ENCODE measurements at regions not wholly inside any gene's neighbourhood (a gene's known extent, or its start where the extent isn't known, plus 50 kb on each side); places are given as distances from the start of the nearest gene placed in this dataset.
"Not testable (repeated sequence)": the region's sequence is repeated elsewhere in the genome, so short reads cannot be mapped to it uniquely, and the experiment has no call there.

DNA sequence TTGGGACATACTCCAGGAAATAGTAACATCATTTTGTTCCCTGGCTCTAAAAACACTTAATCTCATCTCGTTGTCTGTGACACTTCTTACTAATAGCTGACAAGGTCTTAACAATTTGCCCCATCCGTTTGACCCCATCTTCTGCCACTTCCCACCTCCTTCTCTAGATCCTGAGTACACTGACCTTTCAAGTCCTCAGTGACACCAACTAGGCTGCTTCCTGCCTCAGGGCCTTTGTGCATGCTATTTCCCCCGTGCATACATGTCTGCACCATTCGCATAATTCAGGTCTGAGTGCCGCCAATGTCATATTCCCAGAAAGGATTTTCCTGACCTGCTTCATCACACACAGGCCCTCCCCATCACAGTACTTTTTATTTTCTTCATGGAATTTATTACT is 70.6 kb upstream of the CCND2 start:
- no peaks in the 10 kb centered on the region for H3K36me3 Mint-ChIP-seq (ENCODE audit: low read depth)
- peak; percentile 43 for DNase-seq
- no peak overlapping the region for H3K27ac Mint-ChIP-seq
- H3K9me3 Mint-ChIP-seq = no peaks in the 10 kb centered on the region
- intact Hi-C loops (cut with micrococcal nuclease) = no loop called here
- peaks cover 5% of the 10 kb centered on the region for H3K27me3 Mint-ChIP-seq
- H3K4me1 Mint-ChIP-seq = peaks cover 5% of the 10 kb centered on the region
- H3K4me3 Mint-ChIP-seq = no peak overlapping the region

GRCh38 chr12:4202487-4202886 is 71.1 kb upstream of the CCND2 start:
- H3K27ac Mint-ChIP-seq = no peak overlapping the region

DNA sequence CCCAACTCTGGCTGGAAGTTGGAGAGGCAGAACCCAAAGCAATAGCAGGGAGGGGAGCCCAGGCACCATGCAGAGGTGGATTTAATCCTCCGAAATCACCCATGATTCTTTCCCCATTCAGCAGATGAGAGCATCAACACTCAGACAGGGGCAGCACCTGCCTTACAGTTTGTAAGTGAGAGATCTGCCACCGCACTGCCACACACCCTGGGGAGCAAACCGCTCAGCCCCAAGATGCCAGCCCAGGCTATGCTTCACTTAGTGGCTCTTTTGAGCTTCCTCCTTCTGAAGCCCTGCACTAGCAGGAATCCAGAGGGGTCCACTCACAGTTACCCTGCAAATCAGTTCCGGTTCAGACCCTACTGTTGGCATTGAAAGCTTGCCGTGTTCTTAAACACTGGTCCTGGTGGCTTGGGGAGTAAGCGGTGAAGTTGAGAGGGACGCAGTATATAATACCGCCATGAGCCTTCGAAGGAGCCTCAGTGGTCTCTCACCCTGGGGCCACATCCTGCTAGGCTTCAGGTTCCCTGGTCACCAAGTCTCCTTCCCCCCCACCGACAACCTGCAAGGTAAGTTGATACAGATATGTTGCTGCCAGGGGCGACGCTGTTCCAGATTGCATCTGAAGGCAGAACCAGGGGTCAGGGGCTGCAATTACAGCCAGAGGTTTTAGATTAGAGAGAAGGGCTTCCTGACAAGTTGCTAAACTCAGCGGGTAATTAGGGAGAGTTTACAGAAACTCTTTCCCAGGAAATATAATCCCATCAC is 72.0 kb upstream of the CCND2 start:
- intact Hi-C loops (cut with micrococcal nuclease) = no loop called here
- Mint-ChIP-seq H3K4me1 (peaks cover 6% of the 10 kb centered on the region), H3K4me3 (no peak overlapping the region), H3K27ac (no peak overlapping the region), H3K27me3 (peaks cover 5% of the 10 kb centered on the region), H3K36me3 (ENCODE audit: low read depth) (no peaks in the 10 kb centered on the region), H3K9me3 (no peaks in the 10 kb centered on the region)
- peak; percentile 51 for DNase-seq

More at GRCh38 chr12:4202487-4202886, 71.1 kb upstream of the CCND2 start:
- Mint-ChIP-seq H3K4me1 (peaks cover 6% of the 10 kb centered on the region), H3K36me3 (ENCODE audit: low read depth) (no peaks in the 10 kb centered on the region), H3K27me3 (peaks cover 5% of the 10 kb centered on the region), H3K9me3 (no peaks in the 10 kb centered on the region), H3K4me3 (no peak overlapping the region)
- peak; percentile 36 for DNase-seq
- intact Hi-C loops (cut with micrococcal nuclease) = no loop called here

DNA sequence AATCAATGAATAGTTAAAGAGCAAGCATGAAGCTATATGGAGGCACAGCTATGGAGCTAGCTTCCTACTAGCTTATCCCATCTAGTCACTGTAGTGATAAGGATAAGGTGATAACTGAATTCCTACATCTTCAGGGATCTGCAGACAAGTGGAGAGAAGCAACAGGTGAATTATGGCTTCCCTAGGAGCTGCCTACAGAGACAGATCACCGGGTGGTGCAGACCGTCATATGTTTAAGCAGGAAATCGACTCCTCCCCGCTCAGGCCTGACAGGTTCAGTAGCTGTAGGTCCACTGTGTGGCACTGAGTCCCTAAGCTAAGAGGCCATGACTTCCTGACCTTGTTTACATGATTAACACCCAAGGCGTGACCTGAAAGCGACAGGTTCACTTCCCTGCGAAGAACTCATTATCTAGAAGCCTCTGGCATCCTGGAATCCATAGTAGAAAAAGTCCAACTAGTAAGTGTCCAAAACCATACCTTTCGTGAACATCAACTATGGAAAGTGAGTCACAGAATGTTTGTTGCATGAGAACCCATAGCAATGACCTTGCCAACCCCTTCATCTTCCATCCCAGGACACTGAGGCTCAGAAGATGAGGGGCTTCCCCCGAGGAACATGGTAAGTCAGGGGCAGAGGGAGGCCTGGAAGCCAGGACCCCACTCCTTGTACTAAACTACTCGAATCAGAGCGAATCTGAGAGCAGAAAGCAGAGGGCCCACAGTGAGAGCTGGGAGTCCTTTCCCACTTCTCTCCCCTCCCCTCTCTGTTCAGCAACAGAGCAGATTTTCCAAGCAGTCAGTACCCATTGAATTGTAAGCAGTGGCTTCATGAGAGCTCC is 75.4 kb upstream of the CCND2 start:
- Mint-ChIP-seq H3K4me3 (no peak overlapping the region), H3K4me1 (peaks cover 6% of the 10 kb centered on the region), H3K27me3 (peaks cover 3% of the 10 kb centered on the region), H3K36me3 (ENCODE audit: low read depth) (no peaks in the 10 kb centered on the region), H3K9me3 (no peaks in the 10 kb centered on the region), H3K27ac (no peak overlapping the region)
- intact Hi-C loops (cut with micrococcal nuclease) = no loop called here
- DNase-seq = peak; percentile 53

DNA sequence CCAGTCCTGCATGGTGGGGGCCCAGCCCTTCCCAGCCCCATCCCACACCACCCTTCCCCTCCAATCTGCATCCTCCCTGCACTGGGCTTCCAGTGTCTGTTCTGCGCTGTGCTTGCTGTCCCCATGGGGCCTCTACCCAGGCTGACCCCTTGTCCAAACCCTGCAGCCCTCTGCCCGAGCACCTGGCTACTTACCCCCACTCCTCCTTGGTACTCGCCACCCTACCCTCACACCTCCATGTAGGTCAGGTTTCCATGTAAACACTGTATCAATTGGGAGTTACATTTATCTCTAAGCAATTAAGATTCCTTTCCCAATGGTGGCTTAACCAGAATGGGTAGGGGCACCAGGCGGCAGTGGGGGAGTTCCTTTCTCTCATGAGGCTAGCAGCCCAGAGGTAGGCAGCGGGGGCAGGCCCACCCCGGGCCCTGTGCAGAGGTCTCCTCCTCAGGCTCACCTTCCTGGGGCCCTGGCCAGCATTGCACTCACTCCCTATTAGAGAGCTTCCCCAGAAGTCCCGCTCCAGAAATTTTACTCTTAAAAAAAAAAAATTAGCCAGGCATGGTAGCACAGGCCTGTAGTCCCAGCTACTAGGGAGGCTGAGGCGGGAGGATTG is 76.6 kb upstream of the CCND2 start:
- no peak overlapping the region for H3K27ac Mint-ChIP-seq
- H3K36me3 Mint-ChIP-seq (ENCODE audit: low read depth) = no peaks in the 10 kb centered on the region
- no peak overlapping the region for H3K4me3 Mint-ChIP-seq
- H3K27me3 Mint-ChIP-seq = peaks cover 3% of the 10 kb centered on the region
- peak; percentile 36 for DNase-seq
- peaks cover 6% of the 10 kb centered on the region for H3K4me1 Mint-ChIP-seq
- intact Hi-C loops (cut with micrococcal nuclease) = no loop called here
- H3K9me3 Mint-ChIP-seq = no peaks in the 10 kb centered on the region

- H3K36me3 Mint-ChIP-seq (ENCODE audit: low read depth) = no peaks in the 10 kb centered on the region
- H3K9me3 Mint-ChIP-seq = no peaks in the 10 kb centered on the region
- H3K27ac Mint-ChIP-seq = no peak overlapping the region
- DNase-seq = peak; percentile 32
- peaks cover 6% of the 10 kb centered on the region for H3K4me1 Mint-ChIP-seq
- peaks cover 3% of the 10 kb centered on the region for H3K27me3 Mint-ChIP-seq
- intact Hi-C loops (cut with micrococcal nuclease) = no loop called here
- H3K4me3 Mint-ChIP-seq = no peak overlapping the region
Observed at GRCh38 chr12:4194668-4195067, 78.9 kb upstream of the CCND2 start.

DNA sequence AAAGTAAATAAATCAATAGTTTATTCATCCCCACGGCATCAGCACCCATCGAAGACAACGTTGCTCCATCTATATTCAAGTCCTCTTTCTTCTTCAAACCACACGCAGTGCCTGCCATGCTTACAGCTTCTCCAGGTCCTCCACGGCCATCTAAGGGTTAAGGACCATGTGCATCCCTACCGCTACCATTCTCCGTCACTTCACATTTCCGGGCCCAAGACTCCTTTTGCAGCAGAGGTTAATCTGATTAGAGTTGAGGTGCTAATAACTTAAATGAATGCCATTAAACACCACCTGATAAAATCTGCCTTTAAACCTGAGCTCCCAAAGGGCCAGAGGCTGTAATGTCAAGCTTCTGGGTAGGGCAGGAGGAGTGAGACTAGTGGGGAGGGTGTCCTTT is 79.7 kb upstream of the CCND2 start:
- H3K27ac Mint-ChIP-seq = no peak overlapping the region
- peak; percentile 18 for DNase-seq
- peaks cover 3% of the 10 kb centered on the region for H3K27me3 Mint-ChIP-seq
- peaks cover 6% of the 10 kb centered on the region for H3K4me1 Mint-ChIP-seq
- H3K4me3 Mint-ChIP-seq = no peak overlapping the region
- intact Hi-C loops (cut with micrococcal nuclease) = no loop called here
- no peaks in the 10 kb centered on the region for H3K36me3 Mint-ChIP-seq (ENCODE audit: low read depth)
- no peaks in the 10 kb centered on the region for H3K9me3 Mint-ChIP-seq

GRCh38 chr12:4191642-4192041 is 81.9 kb upstream of the CCND2 start:
- Mint-ChIP-seq H3K27ac (no peak overlapping the region), H3K9me3 (no peaks in the 10 kb centered on the region), H3K4me3 (no peak overlapping the region), H3K27me3 (peaks cover 3% of the 10 kb centered on the region), H3K36me3 (ENCODE audit: low read depth) (no peaks in the 10 kb centered on the region), H3K4me1 (no peaks in the 10 kb centered on the region)
- no peak for DNase-seq
- intact Hi-C loops (cut with micrococcal nuclease) = no loop called here

GRCh38 chr12:4191149-4191548 is 82.4 kb upstream of the CCND2 start:
- H3K4me3 Mint-ChIP-seq = no peak overlapping the region
- no peak overlapping the region for H3K27ac Mint-ChIP-seq
- no peaks in the 10 kb centered on the region for H3K36me3 Mint-ChIP-seq (ENCODE audit: low read depth)
- intact Hi-C loops (cut with micrococcal nuclease) = no loop called here
- H3K27me3 Mint-ChIP-seq = peaks cover 3% of the 10 kb centered on the region
- no peaks in the 10 kb centered on the region for H3K4me1 Mint-ChIP-seq
- DNase-seq = no peak
- no peaks in the 10 kb centered on the region for H3K9me3 Mint-ChIP-seq

GRCh38 chr12:4190366-4191063 is 83.0 kb upstream of the CCND2 start:
- H3K36me3 Mint-ChIP-seq (ENCODE audit: low read depth) = no peaks in the 10 kb centered on the region
- H3K27ac Mint-ChIP-seq = no peak overlapping the region
- H3K27me3 Mint-ChIP-seq = peaks cover 3% of the 10 kb centered on the region
- DNase-seq = peak; percentile 47
- intact Hi-C loops (cut with micrococcal nuclease) = no loop called here
- no peaks in the 10 kb centered on the region for H3K4me1 Mint-ChIP-seq
- no peak overlapping the region for H3K4me3 Mint-ChIP-seq
- H3K9me3 Mint-ChIP-seq = no peaks in the 10 kb centered on the region

- no peak for DNase-seq
- Mint-ChIP-seq H3K4me3 (no peak overlapping the region), H3K4me1 (no peaks in the 10 kb centered on the region), H3K36me3 (ENCODE audit: low read depth) (no peaks in the 10 kb centered on the region), H3K9me3 (no peaks in the 10 kb centered on the region), H3K27me3 (peaks cover 5% of the 10 kb centered on the region), H3K27ac (no peak overlapping the region)
- intact Hi-C loops (cut with micrococcal nuclease) = no loop called here
Observed at GRCh38 chr12:4189721-4190120, 83.8 kb upstream of the CCND2 start.

GRCh38 chr12:4187916-4188315 is 85.6 kb upstream of the CCND2 start:
- Mint-ChIP-seq H3K4me3 (no peak overlapping the region), H3K27ac (no peak overlapping the region), H3K36me3 (ENCODE audit: low read depth) (peaks cover 6% of the 10 kb centered on the region), H3K9me3 (peaks cover 9% of the 10 kb centered on the region), H3K4me1 (no peaks in the 10 kb centered on the region), H3K27me3 (peaks cover 3% of the 10 kb centered on the region)
- intact Hi-C loops (cut with micrococcal nuclease) = no loop called here
- DNase-seq = no peak

DNA sequence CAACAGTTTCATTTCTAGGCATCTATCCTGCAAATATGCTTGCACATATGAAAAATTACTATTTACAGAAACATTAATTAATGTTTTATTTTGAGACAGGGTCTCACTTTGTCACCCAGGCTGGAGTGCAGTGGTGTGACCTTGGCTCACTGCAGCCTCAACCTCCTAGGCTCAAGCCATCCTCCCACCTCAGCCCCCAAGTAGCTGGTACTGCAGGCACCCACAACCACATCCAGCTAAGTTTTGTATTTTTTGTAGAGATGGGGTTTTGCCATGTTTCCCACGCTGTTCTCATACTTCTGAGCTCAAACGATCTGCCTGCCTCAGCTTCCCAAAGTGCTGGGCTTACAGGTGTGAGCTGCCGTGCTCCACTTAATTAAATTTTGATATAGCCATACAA is 86.2 kb upstream of the CCND2 start:
- H3K36me3 Mint-ChIP-seq (ENCODE audit: low read depth); H3K4me3 Mint-ChIP-seq; H3K27me3 Mint-ChIP-seq; intact Hi-C loops (cut with micrococcal nuclease); H3K4me1 Mint-ChIP-seq; H3K27ac Mint-ChIP-seq: not testable (repeated sequence)
- H3K9me3 Mint-ChIP-seq = peaks cover 14% of the 10 kb centered on the region
- DNase-seq = peak; percentile 49
